ENCODE measurements at regions not wholly inside any gene's neighbourhood (a gene's known extent, or its start where the extent isn't known, plus 50 kb on each side); places are given as distances from the start of the nearest gene placed in this dataset.
"Not testable (repeated sequence)": the region's sequence is repeated elsewhere in the genome, so short reads cannot be mapped to it uniquely, and the experiment has no call there.

- H3K9me3 ChIP-seq (ENCODE audit: control insufficient read depth, low read length, poor library complexity, severe bottlenecking) = no peaks in the 10 kb centered on the region
- no peak for DNase-seq
- Mint-ChIP-seq H3K36me3 (ENCODE audit: low read depth) (no peaks in the 10 kb centered on the region), H3K4me3 (no peak overlapping the region), H3K4me1 (no peaks in the 10 kb centered on the region), H3K27me3 (no peaks in the 10 kb centered on the region), H3K27ac (no peak overlapping the region)
- no peak for ATAC-seq
Measured at GRCh38 chr16:59048876-59049275, 314.8 kb upstream of the GOT2 start.

GRCh38 chr16:59047114-59047513, 313.0 kb upstream of the GOT2 start:
- Mint-ChIP-seq H3K4me3 (no peak overlapping the region), H3K27me3 (no peaks in the 10 kb centered on the region), H3K36me3 (ENCODE audit: low read depth) (no peaks in the 10 kb centered on the region), H3K27ac (no peak overlapping the region), H3K4me1 (no peaks in the 10 kb centered on the region)
- ATAC-seq = no peak
- DNase-seq = no peak
- H3K9me3 ChIP-seq (ENCODE audit: control insufficient read depth, low read length, poor library complexity, severe bottlenecking) = no peaks in the 10 kb centered on the region

- H3K36me3 Mint-ChIP-seq (ENCODE audit: low read depth) = no peaks in the 10 kb centered on the region
- no peaks in the 10 kb centered on the region for H3K27me3 Mint-ChIP-seq
- no peaks in the 10 kb centered on the region for H3K4me1 Mint-ChIP-seq
- ATAC-seq (no peak), DNase-seq (no peak)
- H3K4me3 Mint-ChIP-seq = no peak overlapping the region
- peaks cover 2% of the 10 kb centered on the region for H3K9me3 ChIP-seq (ENCODE audit: control insufficient read depth, low read length, poor library complexity, severe bottlenecking)
- no peak overlapping the region for H3K27ac Mint-ChIP-seq
Measured at GRCh38 chr16:59046335-59046734, 312.2 kb upstream of the GOT2 start.

GRCh38 chr16:59045501-59045900, 311.4 kb upstream of the GOT2 start:
- no peak overlapping the region for H3K4me3 Mint-ChIP-seq
- no peaks in the 10 kb centered on the region for H3K27me3 Mint-ChIP-seq
- no peak overlapping the region for H3K27ac Mint-ChIP-seq
- ATAC-seq = no peak
- no peak for DNase-seq
- H3K4me1 Mint-ChIP-seq = no peaks in the 10 kb centered on the region
- H3K36me3 Mint-ChIP-seq (ENCODE audit: low read depth) = no peaks in the 10 kb centered on the region
- peaks cover 2% of the 10 kb centered on the region for H3K9me3 ChIP-seq (ENCODE audit: control insufficient read depth, low read length, poor library complexity, severe bottlenecking)

- H3K4me1 Mint-ChIP-seq = no peaks in the 10 kb centered on the region
- ATAC-seq (no peak), DNase-seq (no peak)
- peaks cover 2% of the 10 kb centered on the region for H3K9me3 ChIP-seq (ENCODE audit: control insufficient read depth, low read length, poor library complexity, severe bottlenecking)
- H3K27ac Mint-ChIP-seq = no peak overlapping the region
- H3K4me3 Mint-ChIP-seq = no peak overlapping the region
- H3K27me3 Mint-ChIP-seq = no peaks in the 10 kb centered on the region
- H3K36me3 Mint-ChIP-seq (ENCODE audit: low read depth) = no peaks in the 10 kb centered on the region
Measured at GRCh38 chr16:59044616-59045015, 310.5 kb upstream of the GOT2 start.

- no peaks in the 10 kb centered on the region for H3K27me3 Mint-ChIP-seq
- ATAC-seq (no peak), DNase-seq (no peak)
- H3K4me1 Mint-ChIP-seq = no peaks in the 10 kb centered on the region
- no peak overlapping the region for H3K27ac Mint-ChIP-seq
- no peak overlapping the region for H3K4me3 Mint-ChIP-seq
- peaks cover 2% of the 10 kb centered on the region for H3K9me3 ChIP-seq (ENCODE audit: control insufficient read depth, low read length, poor library complexity, severe bottlenecking)
- no peaks in the 10 kb centered on the region for H3K36me3 Mint-ChIP-seq (ENCODE audit: low read depth)
Measured at GRCh38 chr16:59042301-59042700, 308.2 kb upstream of the GOT2 start.

DNA sequence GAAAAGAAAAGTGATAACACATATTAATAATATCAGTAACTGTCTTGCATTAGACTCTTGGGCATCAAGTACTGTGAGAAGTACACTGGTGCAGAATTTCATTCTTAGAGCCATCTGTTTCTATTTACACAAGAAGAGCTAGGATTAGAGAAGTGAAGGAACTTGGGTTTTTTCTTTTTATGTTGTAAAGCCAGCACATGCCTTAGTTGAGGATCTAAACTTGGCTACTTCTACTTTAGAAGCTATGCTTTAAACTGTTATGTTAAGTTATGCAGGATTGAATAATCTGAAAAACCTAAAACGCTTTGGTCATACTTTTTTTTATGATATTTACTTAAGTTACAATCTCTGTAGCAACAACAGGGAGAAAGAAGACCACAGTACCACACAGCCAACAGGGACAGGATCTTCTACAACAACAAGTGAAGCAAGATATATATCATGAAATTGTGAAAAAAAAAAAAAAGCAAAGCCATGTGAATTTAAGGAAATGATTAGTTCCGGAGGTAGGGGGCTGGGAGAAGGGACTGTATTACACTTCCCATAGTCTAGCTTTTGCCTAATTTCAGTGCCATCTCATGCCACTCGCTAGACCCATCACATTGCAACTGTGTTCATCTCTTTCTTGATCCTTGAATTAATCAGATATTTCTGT, 305.1 kb upstream of the GOT2 start:
- Mint-ChIP-seq H3K27me3 (no peaks in the 10 kb centered on the region), H3K36me3 (ENCODE audit: low read depth) (no peaks in the 10 kb centered on the region), H3K27ac (no peak overlapping the region), H3K4me1 (no peaks in the 10 kb centered on the region), H3K4me3 (no peak overlapping the region)
- H3K9me3 ChIP-seq (ENCODE audit: control insufficient read depth, low read length, poor library complexity, severe bottlenecking) = peaks cover 2% of the 10 kb centered on the region
- DNase-seq (no peak), ATAC-seq (no peak)

- Mint-ChIP-seq H3K27ac (no peak overlapping the region), H3K36me3 (ENCODE audit: low read depth) (no peaks in the 10 kb centered on the region), H3K4me3 (no peak overlapping the region), H3K27me3 (no peaks in the 10 kb centered on the region), H3K4me1 (no peaks in the 10 kb centered on the region)
- H3K9me3 ChIP-seq (ENCODE audit: control insufficient read depth, low read length, poor library complexity, severe bottlenecking) = no peaks in the 10 kb centered on the region
- no peak for ATAC-seq
- no peak for DNase-seq
Measured at GRCh38 chr16:59030923-59031485, 296.9 kb upstream of the GOT2 start.

DNA sequence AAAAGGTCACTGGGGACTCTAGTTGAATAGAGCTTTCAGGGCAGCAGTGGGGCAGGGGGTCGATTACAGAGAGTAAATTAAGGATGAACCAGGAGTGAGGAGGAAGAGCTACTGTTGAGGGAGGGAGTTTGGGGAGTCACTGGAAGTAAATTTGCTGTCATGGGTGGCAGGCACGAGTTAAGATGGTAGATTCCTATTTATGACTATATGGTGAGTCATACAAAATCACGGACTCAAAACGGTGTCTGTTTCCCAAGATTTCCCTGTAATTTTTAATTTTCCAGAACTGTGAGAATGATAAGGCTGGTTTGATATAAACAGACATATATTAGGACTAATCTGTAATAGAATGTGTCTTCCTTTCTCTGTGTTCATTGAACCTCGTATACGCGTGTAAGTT, 287.6 kb upstream of the GOT2 start:
- Mint-ChIP-seq H3K27me3 (no peaks in the 10 kb centered on the region), H3K4me3 (no peak overlapping the region), H3K27ac (no peak overlapping the region), H3K4me1 (no peaks in the 10 kb centered on the region), H3K36me3 (ENCODE audit: low read depth) (no peaks in the 10 kb centered on the region)
- DNase-seq (no peak), ATAC-seq (no peak)
- H3K9me3 ChIP-seq (ENCODE audit: control insufficient read depth, low read length, poor library complexity, severe bottlenecking) = no peaks in the 10 kb centered on the region

- Mint-ChIP-seq H3K4me3 (no peak overlapping the region), H3K36me3 (ENCODE audit: low read depth) (no peaks in the 10 kb centered on the region), H3K27me3 (no peaks in the 10 kb centered on the region), H3K27ac (no peak overlapping the region), H3K4me1 (no peaks in the 10 kb centered on the region)
- no peak for ATAC-seq
- no peak for DNase-seq
- H3K9me3 ChIP-seq (ENCODE audit: control insufficient read depth, low read length, poor library complexity, severe bottlenecking) = no peaks in the 10 kb centered on the region
Measured at GRCh38 chr16:59013930-59014329, 279.8 kb upstream of the GOT2 start.

DNA sequence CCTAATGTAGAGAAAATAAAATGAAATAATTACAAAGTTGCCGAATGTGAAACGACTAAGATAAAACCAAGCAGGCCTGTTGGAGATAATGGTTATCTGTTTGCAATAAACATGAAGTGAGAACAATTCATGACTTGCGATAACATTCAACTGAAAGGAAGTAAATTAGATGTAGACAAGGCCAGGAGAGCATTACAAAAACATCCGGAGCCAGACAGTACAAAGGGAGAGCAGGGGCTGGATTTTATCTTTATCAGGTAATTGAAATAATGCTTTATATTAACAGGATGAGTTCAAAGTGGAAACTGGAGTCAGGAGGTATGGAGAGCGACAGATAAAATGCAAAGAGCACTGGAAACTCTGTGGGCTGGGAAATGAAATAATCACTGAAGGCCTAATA, 265.6 kb upstream of the GOT2 start:
- no peak overlapping the region for H3K27ac Mint-ChIP-seq
- no peaks in the 10 kb centered on the region for H3K36me3 Mint-ChIP-seq (ENCODE audit: low read depth)
- H3K27me3 Mint-ChIP-seq = no peaks in the 10 kb centered on the region
- DNase-seq = no peak
- no peak for ATAC-seq
- H3K9me3 ChIP-seq (ENCODE audit: control insufficient read depth, low read length, poor library complexity, severe bottlenecking) = peaks cover 4% of the 10 kb centered on the region
- H3K4me1 Mint-ChIP-seq = no peaks in the 10 kb centered on the region
- no peak overlapping the region for H3K4me3 Mint-ChIP-seq

DNA sequence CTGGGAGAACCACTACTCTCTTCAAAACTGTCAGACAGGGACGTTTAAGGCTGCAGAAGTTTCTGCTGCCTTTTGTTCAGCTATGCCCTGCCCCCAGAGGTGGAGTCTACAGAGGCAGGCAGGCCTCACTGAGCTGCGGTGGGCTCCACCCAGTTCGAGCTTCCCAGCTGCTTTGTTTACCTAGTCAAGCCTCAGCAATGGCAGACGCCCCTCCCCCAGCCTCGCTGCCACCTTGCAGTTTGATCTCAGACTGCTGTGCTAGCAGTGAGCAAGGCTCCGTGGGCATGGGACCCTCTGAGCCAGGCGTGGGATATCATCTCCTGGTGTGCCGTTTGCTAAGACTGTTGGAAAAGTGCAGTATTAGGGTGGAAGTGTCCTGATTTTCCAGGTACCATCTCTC, 258.6 kb upstream of the GOT2 start:
- DNase-seq; H3K4me3 Mint-ChIP-seq; H3K9me3 ChIP-seq (ENCODE audit: control insufficient read depth, low read length, poor library complexity, severe bottlenecking); H3K4me1 Mint-ChIP-seq; H3K36me3 Mint-ChIP-seq (ENCODE audit: low read depth); ATAC-seq; H3K27me3 Mint-ChIP-seq; H3K27ac Mint-ChIP-seq: not testable (repeated sequence)

- H3K4me3 Mint-ChIP-seq; H3K36me3 Mint-ChIP-seq (ENCODE audit: low read depth); H3K4me1 Mint-ChIP-seq; ATAC-seq; H3K9me3 ChIP-seq (ENCODE audit: control insufficient read depth, low read length, poor library complexity, severe bottlenecking); H3K27ac Mint-ChIP-seq; H3K27me3 Mint-ChIP-seq; DNase-seq: not testable (repeated sequence)
Measured at GRCh38 chr16:58983181-58983965, 249.3 kb upstream of the GOT2 start.

GRCh38 chr16:58970775-58971174, 236.7 kb upstream of the GOT2 start:
- H3K36me3 Mint-ChIP-seq (ENCODE audit: low read depth) = no peaks in the 10 kb centered on the region
- H3K4me3 Mint-ChIP-seq = no peak overlapping the region
- DNase-seq = no peak
- ATAC-seq = no peak
- no peaks in the 10 kb centered on the region for H3K27me3 Mint-ChIP-seq
- H3K4me1 Mint-ChIP-seq = no peaks in the 10 kb centered on the region
- no peak overlapping the region for H3K27ac Mint-ChIP-seq
- no peaks in the 10 kb centered on the region for H3K9me3 ChIP-seq (ENCODE audit: control insufficient read depth, low read length, poor library complexity, severe bottlenecking)

Measured in T-helper 17 cell (primary cell).